ENCODE measurements at regions not wholly inside any gene's neighbourhood (a gene's known extent, or its start where the extent isn't known, plus 50 kb on each side); places are given as distances from the start of the nearest gene placed in this dataset.

DNA sequence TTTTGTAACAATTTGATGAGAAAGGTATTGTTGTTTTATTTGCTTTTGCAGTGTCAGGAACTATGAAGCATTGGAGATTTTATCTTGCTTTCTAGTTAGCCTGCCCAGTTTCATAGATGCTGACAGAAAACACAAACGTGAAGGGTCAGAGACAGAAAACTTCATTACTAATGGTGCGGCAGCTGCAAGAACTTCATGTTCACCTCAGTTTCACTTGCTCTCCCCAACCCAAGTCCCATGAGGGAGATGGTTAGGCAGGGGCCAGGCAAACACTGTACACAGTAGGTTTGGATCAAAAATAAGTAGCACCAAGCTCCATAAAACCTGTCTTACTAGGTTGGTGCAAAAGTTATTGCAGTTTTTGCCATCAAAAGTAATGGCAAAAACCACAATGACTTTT is 550.2 kb upstream of the MIR17HG start:
- H3K27ac ChIP-seq: no peak overlapping the region
- H3K9ac ChIP-seq (ENCODE audit: insufficient read length): no peak overlapping the region
- no peak overlapping the region for H3K4me3 ChIP-seq
- DNase-seq (ENCODE audit: low read depth, low spot score): no peak
- no peaks in the 10 kb centered on the region for H3K36me3 ChIP-seq (ENCODE audit: insufficient read depth, low read length)
- H3K9me3 ChIP-seq (ENCODE audit: low read depth, low read length): no peaks in the 10 kb centered on the region
- TF ChIP-seq EZH2 (IDR thresholded peaks at IDR 0.05) (no peak), POLR2AphosphoS5 (IDR thresholded peaks at IDR 0.05; ENCODE audit: borderline replicate concordance, low read depth, low read length) (no peak), FOXP2 (optimal IDR thresholded peaks at IDR 0.05; ENCODE audit: control extremely low read depth, extremely low read length, insufficient read depth) (no peak)

DNA sequence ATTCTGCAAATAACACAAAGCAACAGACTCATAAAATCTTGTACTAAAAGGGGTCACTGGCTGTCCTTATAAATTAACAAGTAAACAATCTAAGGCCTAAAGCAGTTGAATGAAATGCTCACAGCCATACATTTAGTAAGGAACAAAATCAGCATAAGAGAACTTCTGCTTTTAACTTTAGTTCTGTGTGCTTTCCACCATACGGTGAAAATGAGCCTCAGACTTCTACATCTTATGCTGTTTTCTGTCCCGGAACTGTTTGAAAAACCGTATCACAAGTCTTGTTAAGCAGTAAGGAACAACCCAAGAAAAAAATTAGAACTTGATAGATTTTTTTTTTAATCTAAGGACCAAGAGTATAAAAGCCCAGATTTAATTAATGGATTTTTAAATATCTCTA is 549.1 kb upstream of the MIR17HG start:
- H3K27ac ChIP-seq: no peak overlapping the region
- H3K36me3 ChIP-seq (ENCODE audit: insufficient read depth, low read length): no peaks in the 10 kb centered on the region
- H3K9me3 ChIP-seq (ENCODE audit: low read depth, low read length): no peaks in the 10 kb centered on the region
- no peak overlapping the region for H3K4me3 ChIP-seq
- TF ChIP-seq EZH2 (IDR thresholded peaks at IDR 0.05) (no peak), POLR2AphosphoS5 (IDR thresholded peaks at IDR 0.05; ENCODE audit: borderline replicate concordance, low read depth, low read length) (no peak), FOXP2 (optimal IDR thresholded peaks at IDR 0.05; ENCODE audit: control extremely low read depth, extremely low read length, insufficient read depth) (no peak)
- H3K9ac ChIP-seq (ENCODE audit: insufficient read length): no peak overlapping the region
- no peak for DNase-seq (ENCODE audit: low read depth, low spot score)

DNA sequence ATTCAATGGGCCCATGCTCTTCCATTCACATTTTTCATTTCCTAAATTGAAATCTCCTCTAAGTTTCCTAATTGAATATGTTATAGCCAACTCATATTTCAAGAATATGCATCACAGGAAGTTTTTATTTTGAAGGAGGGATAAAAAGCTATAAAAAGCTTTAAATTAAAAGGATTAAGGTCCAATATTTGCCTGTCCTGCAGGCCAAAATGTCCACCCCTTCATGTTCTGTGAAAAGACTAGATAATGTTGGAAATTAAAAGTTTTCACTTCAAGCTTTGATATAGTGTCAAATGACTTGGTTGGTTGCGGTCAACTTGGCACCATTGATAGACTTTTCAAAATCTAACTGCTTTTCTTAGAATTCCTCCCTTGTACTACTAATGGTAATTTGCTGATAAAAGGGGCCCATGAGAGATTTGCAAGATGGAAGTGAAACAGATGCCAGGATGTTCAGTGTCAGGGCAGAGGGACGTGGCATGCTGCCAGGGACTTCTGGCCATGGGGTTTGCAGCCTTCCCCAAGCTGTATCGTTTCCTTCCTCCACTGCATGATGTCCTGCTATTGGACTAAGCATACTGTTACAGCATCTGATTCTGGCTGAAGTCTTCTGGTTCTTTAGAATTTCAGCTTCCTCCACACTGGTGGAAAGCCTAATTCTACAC is 547.3 kb upstream of the MIR17HG start:
- Histone ChIP-seq H3K9ac (ENCODE audit: insufficient read length) (no peak overlapping the region), H3K4me3 (peak overlapping the region; percentile 51), H3K9me3 (ENCODE audit: low read depth, low read length) (no peaks in the 10 kb centered on the region), H3K36me3 (ENCODE audit: insufficient read depth, low read length) (no peaks in the 10 kb centered on the region), H3K27ac (peak overlapping the region; percentile 27; the same call in 1 of the 2 replicates)
- DNase-seq (ENCODE audit: low read depth, low spot score): no peak
- no peak for TF ChIP-seq FOXP2 (optimal IDR thresholded peaks at IDR 0.05; ENCODE audit: control extremely low read depth, extremely low read length, insufficient read depth)
- no peak for TF ChIP-seq POLR2AphosphoS5 (IDR thresholded peaks at IDR 0.05; ENCODE audit: borderline replicate concordance, low read depth, low read length)
- no peak for TF ChIP-seq EZH2 (IDR thresholded peaks at IDR 0.05)

DNA sequence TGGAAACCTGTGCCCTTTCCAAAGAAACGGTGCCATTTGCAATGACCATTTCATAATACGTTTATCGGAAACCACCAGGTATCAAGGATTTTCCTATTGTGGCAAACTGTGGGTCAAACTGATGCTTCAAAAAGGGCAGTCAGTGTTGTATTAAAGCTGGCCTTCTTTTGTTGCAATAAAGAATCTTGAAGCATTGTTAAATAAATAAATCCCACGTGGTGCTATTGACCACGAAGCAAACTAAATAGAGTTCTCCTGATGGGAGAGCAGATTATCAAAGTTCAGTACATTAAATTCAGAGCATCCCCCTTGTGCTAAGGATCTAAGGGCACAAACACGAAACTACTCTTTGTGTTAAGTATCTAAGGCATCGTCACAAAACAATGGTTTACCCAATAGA is 545.9 kb upstream of the MIR17HG start:
- no peaks in the 10 kb centered on the region for H3K36me3 ChIP-seq (ENCODE audit: insufficient read depth, low read length)
- no peak for TF ChIP-seq FOXP2 (optimal IDR thresholded peaks at IDR 0.05; ENCODE audit: control extremely low read depth, extremely low read length, insufficient read depth)
- no peak for TF ChIP-seq EZH2 (IDR thresholded peaks at IDR 0.05)
- no peak for TF ChIP-seq POLR2AphosphoS5 (IDR thresholded peaks at IDR 0.05; ENCODE audit: borderline replicate concordance, low read depth, low read length)
- no peak for DNase-seq (ENCODE audit: low read depth, low spot score)
- H3K27ac ChIP-seq: no peak overlapping the region
- H3K9ac ChIP-seq (ENCODE audit: insufficient read length): no peak overlapping the region
- H3K4me3 ChIP-seq: no peak overlapping the region
- H3K9me3 ChIP-seq (ENCODE audit: low read depth, low read length): no peaks in the 10 kb centered on the region

DNA sequence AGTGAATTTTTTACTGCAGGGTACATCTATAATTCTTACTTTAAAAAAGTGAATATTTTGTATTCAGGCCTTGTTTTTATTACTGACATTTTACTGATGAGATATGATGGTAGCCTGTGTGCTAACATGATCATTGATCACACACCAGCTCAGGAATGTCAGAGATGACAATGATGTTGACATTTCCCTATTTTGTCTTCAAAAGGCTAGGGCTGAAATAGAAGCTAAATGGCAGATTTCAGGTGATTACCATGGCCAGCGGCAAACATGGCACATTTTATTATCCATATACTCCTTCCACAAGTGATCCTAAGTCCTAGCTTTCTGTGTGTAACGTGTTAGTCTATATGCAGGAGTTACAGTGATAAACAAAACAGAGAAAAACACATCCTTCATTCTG is 544.3 kb upstream of the MIR17HG start:
- DNase-seq (ENCODE audit: low read depth, low spot score): no peak
- Histone ChIP-seq H3K27ac (no peak overlapping the region), H3K9me3 (ENCODE audit: low read depth, low read length) (no peaks in the 10 kb centered on the region)

DNA sequence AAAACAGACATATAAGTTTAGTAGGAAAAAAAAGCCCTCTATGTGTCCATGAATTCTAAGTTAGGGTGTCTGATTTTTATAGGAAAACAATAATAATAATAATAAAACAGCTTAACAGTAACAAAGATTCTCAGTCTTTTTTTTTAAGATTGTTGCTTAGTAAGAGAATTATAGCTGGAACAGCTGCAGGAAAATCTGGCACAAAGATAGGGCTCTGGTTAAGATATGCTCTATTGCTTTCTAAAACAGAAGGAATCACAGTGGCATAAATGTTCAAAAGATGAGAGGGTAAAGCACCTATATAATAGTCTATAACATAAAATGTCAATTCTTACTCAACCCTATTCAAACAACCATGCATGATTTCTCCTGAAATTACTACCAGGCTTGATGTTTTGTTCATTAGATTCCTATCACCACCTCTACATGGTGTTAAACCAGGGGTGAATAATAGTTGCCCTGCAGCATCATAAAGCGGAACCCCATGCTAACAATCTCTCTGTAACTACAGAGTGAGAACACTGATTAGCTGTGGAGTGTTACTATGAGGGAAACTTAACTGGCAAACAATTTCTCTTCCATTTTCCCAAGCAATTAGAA is 541.4 kb upstream of the MIR17HG start:
- no peak for TF ChIP-seq POLR2AphosphoS5 (IDR thresholded peaks at IDR 0.05; ENCODE audit: borderline replicate concordance, low read depth, low read length)
- no peak for TF ChIP-seq EZH2 (IDR thresholded peaks at IDR 0.05)
- no peak for TF ChIP-seq FOXP2 (optimal IDR thresholded peaks at IDR 0.05; ENCODE audit: control extremely low read depth, extremely low read length, insufficient read depth)
- Histone ChIP-seq H3K9ac (ENCODE audit: insufficient read length) (no peak overlapping the region), H3K9me3 (ENCODE audit: low read depth, low read length) (no peaks in the 10 kb centered on the region), H3K27ac (no peak overlapping the region), H3K4me3 (no peak overlapping the region), H3K36me3 (ENCODE audit: insufficient read depth, low read length) (no peaks in the 10 kb centered on the region)
- no peak for DNase-seq (ENCODE audit: low read depth, low spot score)

More for the DNA sequence above, 544.3 kb upstream of the MIR17HG start:
- TF ChIP-seq FOXP2 (optimal IDR thresholded peaks at IDR 0.05; ENCODE audit: control extremely low read depth, extremely low read length, insufficient read depth) (no peak), POLR2AphosphoS5 (IDR thresholded peaks at IDR 0.05; ENCODE audit: borderline replicate concordance, low read depth, low read length) (no peak), EZH2 (IDR thresholded peaks at IDR 0.05) (no peak)
- H3K36me3 ChIP-seq (ENCODE audit: insufficient read depth, low read length): no peaks in the 10 kb centered on the region
- H3K9ac ChIP-seq (ENCODE audit: insufficient read length): no peak overlapping the region
- H3K4me3 ChIP-seq: no peak overlapping the region

DNA sequence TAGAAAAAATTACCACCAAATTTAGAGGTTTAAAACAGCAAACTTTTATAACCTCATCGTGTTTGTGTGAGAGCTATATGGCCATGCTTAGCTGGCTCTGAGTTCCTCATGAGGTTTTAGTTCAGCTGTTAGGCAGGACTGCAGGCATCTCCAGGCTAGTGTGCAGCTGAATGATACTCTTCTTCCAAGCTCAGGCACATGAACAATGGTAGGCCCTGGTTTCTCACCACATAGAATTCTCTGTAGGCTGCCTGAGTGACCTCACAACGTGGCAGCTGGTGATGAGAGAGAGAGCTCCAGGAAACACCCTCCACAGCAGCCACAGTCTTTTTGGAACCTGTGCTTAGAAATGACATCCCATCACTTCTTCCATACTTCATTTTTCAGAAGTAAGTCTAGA is 540.6 kb upstream of the MIR17HG start:
- Histone ChIP-seq H3K4me3 (no peak overlapping the region), H3K27ac (no peak overlapping the region), H3K9me3 (ENCODE audit: low read depth, low read length) (no peaks in the 10 kb centered on the region), H3K36me3 (ENCODE audit: insufficient read depth, low read length) (no peaks in the 10 kb centered on the region), H3K9ac (ENCODE audit: insufficient read length) (no peak overlapping the region)
- TF ChIP-seq FOXP2 (optimal IDR thresholded peaks at IDR 0.05; ENCODE audit: control extremely low read depth, extremely low read length, insufficient read depth) (no peak), EZH2 (IDR thresholded peaks at IDR 0.05) (no peak), POLR2AphosphoS5 (IDR thresholded peaks at IDR 0.05; ENCODE audit: borderline replicate concordance, low read depth, low read length) (no peak)
- no peak for DNase-seq (ENCODE audit: low read depth, low spot score)

DNA sequence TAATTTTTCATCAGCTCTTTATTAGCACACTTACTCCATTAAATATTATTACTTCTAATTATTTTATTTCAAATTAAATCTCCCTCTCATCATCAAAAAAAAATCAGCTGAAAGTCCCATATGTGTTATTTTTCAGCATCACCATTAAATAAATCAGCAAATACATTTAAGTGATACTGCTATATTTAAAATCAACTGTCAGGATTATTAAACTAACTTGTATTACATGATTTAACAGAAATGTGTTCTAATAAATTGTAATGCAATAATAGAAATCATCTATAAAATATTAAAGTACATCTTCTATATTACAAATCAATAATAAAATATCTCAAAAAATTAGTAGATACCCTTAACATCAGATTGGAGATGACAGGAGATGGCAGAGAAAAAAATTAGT is 538.6 kb upstream of the MIR17HG start:
- H3K9me3 ChIP-seq (ENCODE audit: low read depth, low read length): no peaks in the 10 kb centered on the region
- no peak overlapping the region for H3K9ac ChIP-seq (ENCODE audit: insufficient read length)
- TF ChIP-seq EZH2 (IDR thresholded peaks at IDR 0.05) (no peak), POLR2AphosphoS5 (IDR thresholded peaks at IDR 0.05; ENCODE audit: borderline replicate concordance, low read depth, low read length) (no peak), FOXP2 (optimal IDR thresholded peaks at IDR 0.05; ENCODE audit: control extremely low read depth, extremely low read length, insufficient read depth) (no peak)
- no peaks in the 10 kb centered on the region for H3K36me3 ChIP-seq (ENCODE audit: insufficient read depth, low read length)
- no peak overlapping the region for H3K4me3 ChIP-seq
- DNase-seq (ENCODE audit: low read depth, low spot score): no peak
- no peak overlapping the region for H3K27ac ChIP-seq
